Skeletal muscle cell (primary cell): ENCODE measurements at regions not wholly inside any gene's neighbourhood (a gene's known extent, or its start where the extent isn't known, plus 50 kb on each side); places are given as distances from the start of the nearest gene placed in this dataset.
"Not testable (repeated sequence)": the region's sequence is repeated elsewhere in the genome, so short reads cannot be mapped to it uniquely, and the experiment has no call there.

Experiments
- DNase-seq: peaks from one replicate; pipeline ENCODE4 v3.0.0-alpha.2; 2010; ENCODE audit warnings: low read depth
- H3K4me3 ChIP-seq: 2 replicates; pipeline ENCODE4 v1.5.1; 2011; ENCODE audit warnings: low read depth, mild to moderate bottlenecking, control low read depth, low read length, moderate library complexity

GRCh38 chrX:1105671-1106419 is 106.6 kb downstream of the CRLF2 start:
- no peak overlapping the region for H3K4me3 ChIP-seq
- DNase-seq, result no peak

GRCh38 chrX:1105031-1105430 is 107.4 kb downstream of the CRLF2 start:
- not testable (repeated sequence) for DNase-seq, H3K4me3 ChIP-seq

GRCh38 chrX:1103360-1103759 is 109.1 kb downstream of the CRLF2 start:
- H3K4me3 ChIP-seq, result no peak overlapping the region
- DNase-seq, result no peak

GRCh38 chrX:1102786-1103185 is 109.7 kb downstream of the CRLF2 start:
- H3K4me3 ChIP-seq, result no peak overlapping the region
- no peak for DNase-seq

GRCh38 chrX:1102221-1102620 is 110.2 kb downstream of the CRLF2 start:
- H3K4me3 ChIP-seq, DNase-seq: not testable (repeated sequence)

GRCh38 chrX:1099146-1099770 is 113.2 kb downstream of the CRLF2 start:
- H3K4me3 ChIP-seq, result no peak overlapping the region
- no peak for DNase-seq

GRCh38 chrX:1097328-1097727 is 115.1 kb downstream of the CRLF2 start:
- no peak overlapping the region for H3K4me3 ChIP-seq
- no peak for DNase-seq

GRCh38 chrX:1094566-1095333 is 117.7 kb downstream of the CRLF2 start:
- H3K4me3 ChIP-seq, result no peak overlapping the region
- DNase-seq, result no peak

- DNase-seq, result no peak
- no peak overlapping the region for H3K4me3 ChIP-seq
These were observed 118.6 kb downstream of the CRLF2 start for GRCh38 chrX:1093586-1094421.

- DNase-seq, result no peak
- H3K4me3 ChIP-seq, result no peak overlapping the region
These were observed 119.3 kb downstream of the CRLF2 start for GRCh38 chrX:1093121-1093520.

- H3K4me3 ChIP-seq, result no peak overlapping the region
- no peak for DNase-seq
These were observed 125.7 kb downstream of the CRLF2 start for GRCh38 chrX:1086444-1087409.

GRCh38 chrX:1085871-1086270 is 126.6 kb downstream of the CRLF2 start:
- not testable (repeated sequence) for H3K4me3 ChIP-seq, DNase-seq

GRCh38 chrX:1084689-1085088 is 127.8 kb downstream of the CRLF2 start:
- no peak for DNase-seq
- H3K4me3 ChIP-seq, result no peak overlapping the region

- no peak overlapping the region for H3K4me3 ChIP-seq
- no peak for DNase-seq
These were observed 135.4 kb downstream of the CRLF2 start for GRCh38 chrX:1076871-1077651.

- H3K4me3 ChIP-seq, result no peak overlapping the region
- no peak for DNase-seq
These were observed 136.7 kb downstream of the CRLF2 start for GRCh38 chrX:1075741-1076140.

- DNase-seq, result no peak
- H3K4me3 ChIP-seq, result no peak overlapping the region
These were observed 137.3 kb downstream of the CRLF2 start for GRCh38 chrX:1075156-1075555.

- DNase-seq, result no peak
- H3K4me3 ChIP-seq, result no peak overlapping the region
These were observed 137.7 kb downstream of the CRLF2 start for GRCh38 chrX:1074755-1075154.

GRCh38 chrX:1074172-1074571 is 138.3 kb downstream of the CRLF2 start:
- no peak overlapping the region for H3K4me3 ChIP-seq
- DNase-seq, result no peak
